HG02973 (cell line): ENCODE measurements at regions not wholly inside any gene's neighbourhood (a gene's known extent, or its start where the extent isn't known, plus 50 kb on each side); places are given as distances from the start of the nearest gene placed in this dataset.

Source experiments
- ATAC-seq: cut with Tn5 transposase; IDR thresholded peaks from one replicate; pipeline ENCODE4 v1.9.1; 2021; ENCODE audit warnings: moderate library complexity; ENCODE audit not compliant: unreplicated experiment

GRCh38 chr12:13597837-13598236 lies 383.6 kb downstream of the GRIN2B start:
- ATAC-seq, result no peak

GRCh38 chr12:13597166-13597565 lies 384.2 kb downstream of the GRIN2B start:
- no peak for ATAC-seq

DNA sequence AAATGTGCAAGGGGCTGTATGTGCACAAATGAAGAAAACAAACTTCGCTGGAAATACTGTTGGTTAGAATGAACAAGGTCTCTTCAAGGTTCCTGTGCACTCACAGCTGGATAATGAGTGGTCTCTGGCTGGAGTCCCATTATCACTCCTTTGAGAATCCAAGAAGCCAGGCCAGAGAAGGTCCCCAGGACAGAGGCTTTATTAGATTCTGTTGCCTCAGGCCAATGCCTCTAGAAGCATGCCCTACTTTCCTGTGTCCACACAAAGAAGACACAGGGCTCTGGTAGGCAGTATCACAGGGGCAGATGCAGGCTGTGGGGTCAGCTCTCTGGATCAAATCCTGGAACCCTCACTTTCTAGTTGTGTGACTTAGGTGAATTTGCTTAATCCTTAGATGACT lies 384.7 kb downstream of the GRIN2B start:
- no peak for ATAC-seq

DNA sequence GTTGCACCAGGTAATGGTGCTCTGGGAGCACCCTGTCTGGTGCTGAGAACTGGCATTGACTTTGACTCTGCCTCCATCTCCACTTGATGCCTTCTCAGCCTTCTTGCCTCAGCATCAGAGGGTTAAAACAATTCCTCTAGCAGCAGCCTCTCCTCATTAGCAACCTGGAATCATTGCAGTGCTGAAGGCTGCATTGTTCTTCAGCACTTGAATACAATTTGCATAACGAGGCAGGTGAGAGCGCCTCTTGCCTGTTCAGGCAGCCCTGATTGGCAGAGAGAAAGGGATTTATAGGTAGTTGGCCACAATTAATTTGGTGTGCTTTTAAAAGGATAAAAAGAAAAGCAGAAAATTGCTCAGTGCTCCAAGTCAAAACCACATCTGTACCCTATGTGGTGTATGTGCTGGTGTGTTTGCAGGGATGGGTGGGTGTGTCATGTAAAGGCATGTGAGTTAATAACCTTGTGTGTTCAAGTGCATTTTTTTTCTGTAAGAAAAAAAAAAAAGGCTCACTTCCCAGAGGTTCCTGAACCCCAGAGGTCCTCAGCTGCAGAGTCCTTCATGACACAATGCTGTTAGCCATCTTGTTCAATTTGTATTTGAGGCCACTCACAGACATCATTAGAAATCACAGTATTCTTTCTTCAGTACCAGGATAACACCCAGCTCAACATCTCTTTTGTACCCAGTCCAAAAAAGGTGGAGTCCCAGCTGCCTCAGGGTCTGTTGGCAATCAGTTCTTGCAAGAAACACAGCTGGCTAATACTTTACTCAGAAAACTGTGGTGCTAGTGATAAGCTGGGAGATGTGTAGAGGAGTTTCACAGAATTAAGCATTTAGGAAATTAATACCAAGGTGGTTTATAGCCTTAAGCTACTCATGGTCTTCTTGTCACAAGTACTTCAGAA lies 385.6 kb downstream of the GRIN2B start:
- no peak for ATAC-seq

GRCh38 chr12:13594731-13595514 lies 386.5 kb downstream of the GRIN2B start:
- ATAC-seq, result no peak

- ATAC-seq, result no peak
Observed at GRCh38 chr12:13592063-13592942, 389.1 kb downstream of the GRIN2B start.

- no peak for ATAC-seq
Observed at GRCh38 chr12:13591488-13591887, 389.9 kb downstream of the GRIN2B start.

DNA sequence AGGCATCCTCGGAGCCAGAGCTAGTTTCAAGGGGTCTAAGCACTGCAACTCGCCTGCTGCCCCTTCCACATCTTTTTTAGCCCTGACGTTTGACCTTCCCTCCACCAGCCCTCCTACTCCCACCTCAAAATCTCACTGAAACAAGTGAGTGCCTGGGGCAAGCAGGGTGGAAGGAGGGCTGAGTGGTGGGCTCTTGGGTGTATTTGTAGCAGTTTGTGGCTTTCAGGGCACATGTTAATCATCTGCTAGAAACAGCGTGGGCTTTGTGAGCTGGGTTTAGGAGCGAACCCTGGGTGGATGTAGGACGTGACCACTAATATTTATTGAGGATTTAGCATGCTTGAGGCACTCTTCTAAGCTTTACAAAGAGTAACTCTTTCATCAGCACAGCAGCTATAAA lies 390.3 kb downstream of the GRIN2B start:
- ATAC-seq, result no peak

GRCh38 chr12:13588574-13588973 lies 392.0 kb downstream of the EMP1 start:
- no peak for ATAC-seq

- no peak for ATAC-seq
Observed at GRCh38 chr12:13587721-13588390, 391.3 kb downstream of the EMP1 start.

GRCh38 chr12:13586361-13586760 lies 389.8 kb downstream of the EMP1 start:
- no peak for ATAC-seq

DNA sequence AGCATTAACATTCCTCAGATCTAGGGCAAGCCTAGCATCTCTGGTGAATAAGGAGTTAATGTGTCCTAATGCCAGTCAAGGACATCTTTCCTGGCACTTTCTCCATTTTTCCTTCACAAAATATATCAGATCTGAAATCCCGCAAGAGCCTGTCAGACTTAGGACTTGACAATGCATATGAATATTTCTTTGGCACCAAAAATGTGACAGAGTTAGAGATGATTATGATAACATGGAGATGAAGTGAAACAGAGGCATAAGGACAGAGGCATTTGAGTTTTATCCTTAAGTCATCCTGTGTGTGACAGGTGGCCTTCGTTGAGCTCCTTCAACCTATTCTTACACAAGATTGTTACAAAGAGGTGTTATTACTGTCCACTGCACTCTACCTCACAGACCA lies 388.0 kb downstream of the EMP1 start:
- ATAC-seq, result no peak

DNA sequence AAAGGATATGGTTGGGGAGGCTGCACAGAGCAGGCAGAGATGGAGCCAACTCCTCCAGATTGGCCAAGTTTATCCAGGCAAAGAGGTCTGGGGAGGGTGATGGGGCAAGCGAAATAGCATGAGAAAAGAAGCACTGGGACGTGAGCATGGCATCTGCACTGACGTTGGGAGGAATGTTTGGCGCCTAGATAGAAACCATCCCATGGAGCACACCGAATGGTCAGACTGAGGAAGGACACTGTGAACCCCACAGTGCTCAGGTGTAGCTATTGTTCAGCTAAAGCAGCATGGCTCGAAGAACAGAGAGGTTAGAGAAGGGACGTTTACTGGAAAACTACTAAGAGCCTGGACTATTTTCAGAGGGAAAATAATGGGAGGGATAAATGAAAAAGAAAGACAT lies 387.1 kb downstream of the EMP1 start:
- no peak for ATAC-seq

DNA sequence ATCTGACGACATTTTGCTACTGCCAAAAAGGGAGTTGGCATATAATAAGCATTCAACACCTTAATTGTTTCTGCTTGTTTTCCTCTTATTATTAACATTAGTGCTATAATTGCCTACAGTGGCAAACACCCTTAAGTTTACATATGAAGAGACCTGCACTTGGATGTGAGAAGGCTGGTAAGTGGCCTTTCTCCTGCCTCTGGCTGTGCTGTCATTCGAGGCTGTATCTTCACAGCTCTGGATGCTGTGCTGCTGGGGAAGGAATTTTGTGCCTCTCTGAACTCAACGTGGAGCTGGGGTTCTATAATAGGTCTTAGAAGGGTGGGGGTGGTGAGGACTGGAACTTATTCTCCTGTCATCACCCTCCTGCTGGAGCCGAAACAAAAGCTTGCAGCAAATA lies 385.9 kb downstream of the EMP1 start:
- ATAC-seq, result no peak

- no peak for ATAC-seq
Observed at GRCh38 chr12:13581031-13581430, 384.5 kb downstream of the EMP1 start.

DNA sequence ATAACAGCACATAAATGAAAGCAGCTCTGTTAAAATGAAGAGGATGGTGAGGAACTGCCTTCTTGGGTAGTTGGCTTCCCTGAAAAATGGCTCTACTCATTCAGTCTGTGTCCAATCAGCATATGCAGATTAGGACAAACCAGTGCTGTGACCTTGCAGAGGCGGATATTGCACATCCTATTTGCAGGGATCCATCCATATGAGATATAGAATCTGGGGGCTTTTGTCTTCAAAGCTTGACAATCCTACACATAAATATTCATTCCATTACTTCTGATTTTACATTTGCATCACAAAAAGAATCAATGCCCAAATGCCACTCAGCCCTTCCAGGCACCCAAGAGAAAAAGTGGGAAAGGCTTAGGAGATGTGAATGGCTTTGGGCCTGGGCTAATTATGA lies 383.7 kb downstream of the EMP1 start:
- ATAC-seq, result no peak

- ATAC-seq, result no peak
Observed at GRCh38 chr12:13576935-13577500, 380.5 kb downstream of the EMP1 start.

DNA sequence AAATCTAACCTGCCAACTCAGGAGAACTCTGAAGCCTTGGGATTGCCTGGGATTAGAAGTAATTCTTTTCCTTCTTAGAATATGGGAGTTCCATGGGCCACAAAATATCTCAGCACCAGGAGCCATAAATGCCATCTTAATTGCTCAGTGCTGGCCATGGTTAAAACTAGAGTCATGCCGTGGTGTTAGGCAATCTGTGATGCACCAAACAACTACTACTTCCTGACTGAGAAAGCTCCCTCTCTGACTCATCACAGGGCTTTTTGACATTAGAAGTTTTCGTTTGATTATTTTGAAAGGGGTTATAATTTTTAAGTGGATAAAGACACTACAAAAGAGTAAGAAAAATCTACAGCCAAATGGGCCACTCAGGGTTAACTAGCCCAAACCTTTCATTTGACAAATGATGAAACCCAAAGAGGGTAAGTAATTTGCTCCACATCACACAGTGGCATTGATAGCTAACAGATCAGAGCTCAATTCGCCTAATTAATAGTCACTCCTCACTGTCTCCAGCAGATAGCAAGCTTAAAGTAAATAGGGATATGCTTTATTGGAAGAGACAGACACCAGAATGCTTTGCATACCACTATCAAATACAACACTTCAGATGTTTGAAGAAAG lies 377.3 kb downstream of the EMP1 start:
- no peak for ATAC-seq

DNA sequence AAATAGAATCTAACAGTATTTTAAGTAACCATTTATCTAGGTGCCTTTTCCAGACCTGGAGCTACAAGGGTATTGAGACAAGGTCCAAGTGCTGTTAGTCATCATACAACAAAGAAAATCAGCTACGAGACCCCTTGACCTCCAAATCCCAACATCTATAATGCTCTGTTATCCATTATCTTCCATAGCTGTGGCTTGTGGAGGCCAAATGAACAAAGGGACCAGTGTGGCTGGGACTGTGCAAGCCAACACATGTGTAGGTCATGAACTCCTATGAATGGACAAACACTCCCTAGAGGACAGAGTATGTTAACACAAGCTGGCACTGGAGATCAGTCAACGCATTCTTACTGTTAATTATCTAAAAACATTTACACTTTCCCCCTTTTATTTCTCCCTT lies 374.5 kb downstream of the EMP1 start:
- ATAC-seq, result no peak
